ENCODE measurements at regions not wholly inside any gene's neighbourhood (a gene's known extent, or its start where the extent isn't known, plus 50 kb on each side); places are given as distances from the start of the nearest gene placed in this dataset.

DNA sequence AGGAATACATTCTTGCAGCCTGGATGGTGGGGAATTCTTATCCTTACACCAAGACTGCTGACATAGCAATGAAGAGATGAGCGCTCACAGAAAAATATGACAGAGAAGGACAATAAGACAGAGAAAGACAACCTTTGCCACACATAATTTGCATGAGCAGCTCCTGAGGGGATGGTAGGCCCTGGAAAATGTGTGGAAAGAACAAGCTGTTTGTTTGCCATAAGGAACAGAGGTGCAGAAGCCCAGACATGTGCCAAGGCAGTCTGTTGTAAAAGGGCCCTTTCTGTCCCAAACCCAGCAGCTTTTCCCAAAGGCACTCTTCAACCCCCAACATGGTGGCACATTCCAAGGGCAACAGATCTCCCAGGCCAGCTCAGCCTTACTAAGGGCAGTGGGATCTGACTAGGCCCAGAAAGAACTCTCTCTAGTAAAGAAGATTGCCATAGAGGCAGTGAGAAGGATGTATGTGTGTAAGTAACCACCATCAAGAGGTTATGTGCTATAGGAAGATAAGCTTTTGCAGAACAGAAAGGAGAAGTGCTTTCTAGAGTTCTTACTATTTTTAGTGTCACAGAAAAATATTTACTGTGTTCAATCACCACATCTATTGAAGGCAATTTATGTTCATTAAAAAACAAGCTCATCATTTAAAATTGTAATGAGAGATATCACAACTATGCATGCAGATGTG lies 287.0 kb upstream of the RASGEF1B start:
- DNase-seq: no peak

DNA sequence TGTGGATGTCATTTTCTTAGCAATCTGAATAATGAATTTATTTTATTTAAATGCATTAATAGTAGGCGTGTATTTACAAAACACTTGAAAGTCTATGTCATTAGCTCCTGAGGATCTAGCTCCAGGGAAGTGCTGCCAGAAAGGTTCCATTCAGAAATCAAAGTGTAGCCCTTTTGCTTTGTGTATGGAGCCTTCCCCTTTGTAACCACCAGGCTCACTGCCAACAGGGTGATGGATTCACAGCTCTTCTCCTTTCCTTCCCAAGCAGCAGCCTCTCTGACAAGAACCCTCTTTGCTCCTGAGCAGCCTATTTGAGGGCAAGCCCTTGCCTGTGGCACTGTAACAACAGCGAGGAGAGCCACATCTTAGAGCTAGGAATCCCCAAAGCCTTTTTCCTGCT lies 286.0 kb upstream of the RASGEF1B start:
- peak; percentile 10 for DNase-seq

DNA sequence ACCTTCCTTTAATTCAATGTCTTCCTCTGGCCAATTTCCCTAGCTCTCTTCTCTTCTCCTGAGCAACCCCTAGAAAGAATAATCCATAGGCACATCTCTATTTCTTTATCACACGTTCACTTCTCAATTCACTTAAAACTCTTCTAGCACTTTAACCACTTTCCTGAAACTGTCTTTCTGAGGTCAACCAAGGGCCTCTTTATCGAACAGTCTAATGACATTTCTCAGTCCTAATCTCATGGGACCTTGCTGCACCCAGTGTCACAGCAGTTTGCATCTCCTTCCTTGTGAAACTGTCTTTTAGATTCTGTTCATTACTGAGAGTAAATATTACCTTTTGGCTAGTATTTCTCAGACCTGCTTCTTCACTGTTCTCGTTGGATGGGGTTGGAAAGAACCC lies 285.3 kb upstream of the RASGEF1B start:
- no peak for DNase-seq

DNA sequence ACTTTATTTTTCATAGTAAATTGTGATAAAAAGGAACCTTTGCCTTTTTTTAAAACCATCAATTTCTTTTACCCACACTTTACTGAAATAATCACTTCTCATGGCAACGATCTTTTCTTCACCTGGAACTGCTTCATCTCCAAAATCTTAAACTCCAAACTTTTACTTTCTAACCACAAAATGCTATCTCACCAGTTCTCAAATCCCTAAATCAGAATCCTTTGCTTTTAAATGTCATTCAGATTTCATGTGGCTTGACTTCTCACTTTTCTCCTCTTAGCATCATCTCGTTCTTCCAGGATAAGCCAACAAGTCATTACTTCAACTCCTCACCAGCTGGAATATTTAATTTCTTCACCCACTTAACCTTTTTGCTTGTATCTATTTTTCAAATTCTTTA lies 284.3 kb upstream of the RASGEF1B start:
- no peak for DNase-seq

DNA sequence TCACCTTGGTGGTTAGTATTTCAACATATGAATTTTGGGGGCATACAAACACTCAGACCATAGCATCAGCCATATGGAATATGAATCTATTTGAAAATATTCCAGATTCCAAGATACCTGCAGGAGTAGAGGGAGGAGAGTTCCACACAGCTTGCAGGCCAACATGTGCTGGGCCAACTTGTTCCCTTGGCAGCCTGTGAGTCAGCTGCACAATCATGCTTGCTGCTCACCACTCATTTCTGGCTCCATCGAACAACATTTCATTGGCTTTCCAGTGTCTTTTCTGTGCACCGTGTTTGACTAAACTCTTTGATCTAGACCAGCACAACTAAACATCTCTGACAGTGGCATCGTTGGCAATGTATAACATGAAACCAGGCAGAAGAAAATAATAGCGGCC lies 282.5 kb upstream of the RASGEF1B start:
- DNase-seq: no peak

DNA sequence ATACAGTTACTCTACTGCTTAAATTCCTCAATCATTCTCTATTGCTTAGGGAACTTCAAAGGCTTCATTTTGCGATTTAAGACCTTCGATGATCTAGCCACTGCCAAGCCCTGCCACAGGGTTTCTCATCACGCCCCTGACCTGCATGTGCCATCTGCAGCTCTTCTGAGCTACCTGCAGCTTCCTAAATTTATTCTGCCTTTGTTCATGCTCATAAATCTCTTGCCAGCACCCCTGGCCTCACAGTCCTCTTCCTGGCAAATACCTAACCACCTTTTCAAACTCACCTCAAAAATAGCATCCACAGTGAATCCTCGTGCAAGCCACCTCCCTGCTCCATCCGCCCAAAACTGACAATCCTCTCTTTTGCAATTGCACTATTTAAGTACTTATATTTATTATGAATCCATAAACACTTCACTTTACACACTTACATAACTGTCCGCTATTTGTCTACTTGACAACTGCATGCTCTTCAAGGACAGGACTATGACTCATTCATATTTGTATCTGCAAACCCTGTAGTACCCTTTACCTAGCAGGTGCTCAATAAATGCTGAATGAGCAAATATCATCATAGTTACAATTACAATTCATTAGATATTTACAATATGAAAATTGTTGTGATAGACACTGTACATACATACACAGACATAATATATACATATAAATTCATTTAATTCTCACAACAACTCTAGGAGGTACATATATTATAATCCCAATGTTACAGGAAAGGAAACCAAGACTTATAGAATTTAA lies 280.0 kb upstream of the RASGEF1B start:
- DNase-seq: no peak

DNA sequence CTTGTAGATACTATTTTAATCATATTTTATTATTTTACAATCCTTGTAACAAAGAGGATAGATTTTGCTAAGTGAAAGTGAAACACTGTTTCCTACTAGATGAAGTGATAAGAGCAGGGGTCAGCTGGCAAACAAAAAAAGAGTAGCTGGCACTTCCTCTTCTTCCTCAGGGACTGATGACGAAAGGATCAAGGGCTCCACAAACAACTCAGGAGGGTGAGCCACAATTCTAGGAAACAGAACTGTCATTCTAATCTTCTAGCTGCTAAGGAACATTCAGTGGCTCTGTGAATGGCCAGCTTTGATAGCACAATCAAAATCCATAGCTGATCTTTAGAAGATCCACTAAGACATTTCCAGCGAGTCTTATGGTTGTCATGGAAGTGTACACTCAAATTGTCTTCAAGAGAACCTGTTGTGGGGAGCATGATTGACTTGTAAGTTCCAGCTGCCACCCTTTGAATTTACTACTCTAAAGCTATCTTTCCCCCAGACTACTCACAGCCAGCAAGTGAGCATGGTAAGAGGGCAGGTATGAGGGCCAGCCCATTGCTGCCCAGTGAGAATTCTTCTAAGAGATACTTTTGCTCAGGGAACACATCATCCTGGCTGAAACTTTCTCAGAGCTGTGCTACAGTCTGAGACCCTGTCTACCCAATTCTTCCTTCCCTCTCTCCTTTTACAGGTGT lies 275.7 kb upstream of the RASGEF1B start:
- DNase-seq: no peak

DNA sequence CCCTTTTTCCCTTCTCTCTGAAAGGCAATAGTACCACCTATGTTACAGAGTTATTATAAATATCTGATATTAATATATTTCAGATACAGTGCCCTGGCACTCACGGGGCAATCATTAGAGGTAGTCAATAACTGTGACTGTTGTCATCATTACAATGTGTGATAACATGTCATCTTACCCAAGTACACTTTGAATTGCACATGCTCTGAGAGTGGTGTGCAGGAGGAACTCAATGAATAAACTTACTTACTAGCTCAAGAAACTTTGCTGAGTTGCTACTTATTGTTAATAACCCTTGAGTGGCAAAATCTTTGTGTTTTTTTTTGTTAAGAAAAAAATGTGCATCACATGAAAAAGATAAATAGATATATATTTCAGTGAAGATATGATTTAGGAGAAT lies 275.1 kb upstream of the RASGEF1B start:
- DNase-seq: no peak

DNA sequence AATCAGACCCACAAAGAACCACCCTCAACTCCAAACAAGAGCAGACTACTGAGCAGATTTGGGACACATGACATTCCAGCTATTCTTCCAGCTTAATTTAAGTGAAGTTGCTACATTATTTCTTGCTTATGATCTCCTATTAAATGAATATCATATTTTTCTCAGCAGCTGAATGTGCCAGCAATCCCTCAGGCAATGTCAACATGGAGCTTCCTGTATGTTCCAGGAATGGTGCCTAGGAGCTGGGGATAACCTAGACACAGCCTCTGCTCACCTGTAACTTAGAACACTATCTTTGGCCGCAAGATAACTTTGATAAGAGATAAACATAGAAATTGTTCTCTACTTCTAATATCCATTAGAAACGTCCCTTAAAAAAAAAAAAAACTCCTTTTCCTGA lies 274.4 kb upstream of the RASGEF1B start:
- no peak for DNase-seq

DNA sequence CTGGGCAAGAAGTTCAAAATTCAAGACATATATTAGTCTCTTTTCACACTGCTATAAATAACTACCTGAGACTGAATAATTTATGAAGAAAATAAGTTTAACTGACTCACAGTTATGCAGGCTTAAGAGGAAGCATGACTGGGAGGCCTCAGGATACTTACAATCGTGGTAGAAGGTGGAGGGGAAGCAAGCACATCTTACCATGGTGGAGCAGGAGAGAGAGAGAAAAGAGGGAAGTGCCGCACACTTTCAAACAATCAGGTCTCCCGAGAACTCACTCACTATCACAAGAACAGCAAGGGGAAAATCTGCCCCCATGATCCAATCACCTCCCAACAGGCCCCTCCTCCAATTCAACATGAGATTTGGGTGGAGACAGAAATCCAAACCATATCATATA lies 273.3 kb upstream of the RASGEF1B start:
- no peak for DNase-seq

DNA sequence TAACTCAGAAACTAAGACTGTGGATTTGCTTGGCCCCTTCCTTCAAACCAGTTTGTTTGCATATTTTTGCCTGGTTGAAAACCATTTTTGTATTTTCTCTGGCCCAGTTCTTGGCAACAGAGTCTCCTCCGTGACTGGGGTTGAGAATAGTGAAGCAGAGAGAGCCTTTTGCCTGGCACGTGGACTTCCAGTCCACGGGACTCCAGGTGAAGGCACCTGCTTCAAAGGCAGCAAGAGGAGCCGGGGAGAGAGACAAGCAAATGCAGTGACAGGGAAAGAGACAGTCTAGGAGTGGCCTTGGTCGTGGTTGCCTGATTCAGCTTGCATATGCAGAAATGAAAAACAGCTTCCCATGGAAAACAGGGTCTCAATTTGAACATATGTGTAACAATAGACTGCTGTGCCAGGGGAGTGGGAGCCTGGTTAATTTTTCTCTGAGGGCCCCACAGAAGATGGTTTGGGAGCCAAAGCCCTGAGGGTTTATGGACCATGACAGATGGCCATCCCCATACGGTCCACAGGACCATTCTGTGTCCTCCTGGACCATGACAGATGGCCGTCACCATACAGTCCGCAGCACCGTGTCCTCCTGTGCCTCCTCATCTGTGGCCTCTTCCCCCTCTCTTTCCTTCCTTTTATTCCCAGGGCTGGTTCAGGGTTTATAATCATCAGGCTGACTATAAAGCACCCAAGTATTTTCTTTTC lies 272.2 kb upstream of the RASGEF1B start:
- DNase-seq: no peak

DNA sequence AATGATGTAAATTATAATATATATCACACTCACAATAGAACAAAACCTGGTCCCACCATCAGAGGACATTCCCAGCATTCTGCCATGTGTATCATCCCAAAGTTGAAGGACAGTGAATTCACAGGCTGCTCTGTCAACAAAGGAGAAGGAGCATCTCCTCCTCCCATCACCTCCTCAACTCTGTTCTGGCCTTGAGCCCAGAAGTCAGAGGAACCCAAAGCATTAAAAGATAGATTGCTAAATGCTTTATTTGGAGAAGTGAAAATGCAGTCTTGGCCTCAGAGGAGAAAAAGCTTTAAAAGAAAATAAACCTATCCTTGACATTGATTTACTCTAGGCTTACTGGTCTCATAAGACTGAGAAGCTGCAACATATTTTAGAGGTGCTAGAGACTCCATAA lies 268.8 kb upstream of the RASGEF1B start:
- DNase-seq: no peak

DNA sequence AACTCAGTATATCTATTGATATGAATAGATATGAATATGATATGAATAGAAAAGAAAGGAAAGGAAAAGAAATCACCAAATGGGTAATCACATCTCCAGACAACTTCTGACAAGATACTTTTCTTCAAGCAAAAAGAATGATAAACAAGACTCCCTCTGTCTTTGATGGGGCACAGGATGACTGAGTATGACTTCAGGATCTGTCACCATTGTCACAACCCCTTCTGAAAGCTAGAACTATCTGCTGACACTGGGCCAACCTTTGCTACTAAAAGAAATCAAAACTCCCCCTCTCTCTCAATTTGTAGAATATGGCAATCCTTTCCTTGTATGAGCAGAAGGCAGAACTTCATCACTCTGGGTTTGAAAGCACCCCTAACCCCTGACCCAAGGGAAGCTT lies 267.2 kb upstream of the RASGEF1B start:
- DNase-seq: no peak

DNA sequence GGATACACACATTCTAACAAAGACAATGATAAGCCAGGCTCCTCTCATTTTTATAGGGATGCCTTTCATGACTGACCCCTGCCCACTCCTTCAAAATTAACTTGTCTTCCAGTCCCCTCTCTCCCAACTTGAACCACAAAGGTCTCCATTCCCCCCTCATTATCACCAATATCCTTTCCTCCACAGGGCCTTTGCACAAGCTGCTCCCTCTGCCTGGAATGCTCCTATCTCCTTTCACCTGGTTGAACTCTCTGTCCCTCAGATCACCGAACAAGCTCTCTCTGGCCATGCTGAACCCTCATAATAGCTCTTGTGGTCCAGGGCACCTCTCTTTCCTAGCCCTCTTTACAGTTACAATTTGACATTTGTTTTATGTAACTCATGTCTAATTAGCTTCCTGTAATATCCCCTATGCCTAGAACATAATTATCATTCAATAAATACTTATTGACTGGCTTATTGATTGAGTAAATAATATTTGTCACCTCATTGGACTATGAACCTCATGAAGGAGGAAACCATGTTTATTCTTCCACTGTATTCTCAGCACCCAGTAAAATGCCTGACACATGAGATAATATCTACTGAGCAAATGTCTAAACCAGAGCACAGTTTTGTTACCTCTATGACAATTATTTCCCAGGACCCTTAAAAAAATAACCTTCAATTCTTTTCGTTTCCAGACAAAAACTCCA lies 266.3 kb upstream of the RASGEF1B start:
- DNase-seq: no peak

DNA sequence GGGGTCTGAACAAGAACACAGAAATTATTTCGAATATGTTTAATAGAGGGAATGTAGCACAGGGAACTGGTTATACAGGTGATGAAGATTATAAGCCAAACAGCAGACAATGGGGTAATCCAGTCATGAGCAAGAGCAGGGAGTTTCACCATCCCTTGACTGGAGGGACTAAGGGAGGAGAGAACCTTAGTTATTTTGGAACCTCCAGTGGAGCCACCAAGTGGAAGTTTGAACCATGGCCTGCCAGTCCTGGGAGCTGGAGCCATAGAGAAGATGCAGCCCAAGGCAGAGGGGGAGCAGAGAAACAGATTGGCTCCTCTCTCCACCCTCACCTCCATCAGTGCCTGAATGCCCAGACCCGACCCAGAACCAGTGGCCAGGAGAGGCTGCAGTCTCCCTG lies 264.6 kb upstream of the RASGEF1B start:
- no peak for DNase-seq

DNA sequence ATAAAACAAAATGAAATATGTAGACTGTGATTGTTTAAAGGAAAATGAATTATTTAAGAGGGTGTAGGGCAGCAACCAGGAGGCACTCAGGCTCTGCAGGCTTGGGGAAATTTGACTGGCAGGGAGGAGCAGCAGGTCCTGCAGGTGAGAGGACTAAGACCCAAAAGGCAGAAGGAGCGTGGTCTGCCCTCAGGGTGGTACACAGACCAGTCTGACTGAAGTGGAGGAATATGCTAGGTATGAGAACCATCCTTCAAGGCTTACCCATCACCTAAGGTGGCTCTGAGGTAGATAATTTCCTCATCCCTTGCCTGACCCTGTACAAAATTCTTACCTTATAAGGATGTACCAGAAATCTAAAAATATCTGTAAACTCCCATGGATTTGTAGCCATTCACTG lies 261.3 kb upstream of the RASGEF1B start:
- no peak for DNase-seq

DNA sequence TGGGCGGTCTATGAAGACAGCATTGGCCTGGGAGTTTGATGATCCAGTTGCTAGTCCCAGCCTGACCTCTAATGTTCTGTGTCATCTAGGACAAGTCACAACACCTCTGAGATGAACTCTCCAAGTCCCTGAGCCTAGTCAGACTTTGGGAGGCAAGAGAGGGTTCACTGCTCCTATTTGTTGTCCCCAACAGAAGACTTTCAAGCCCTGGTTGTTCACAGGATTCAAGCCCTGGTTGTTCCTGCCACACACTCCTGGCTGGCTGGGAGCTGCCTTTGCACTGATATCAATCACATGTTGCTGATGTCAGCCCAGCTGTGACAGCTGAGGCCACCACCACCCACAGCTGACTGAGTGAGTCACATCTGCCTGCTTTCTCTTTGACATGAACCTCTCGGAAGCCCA lies 253.2 kb upstream of the RASGEF1B start:
- peak; percentile 75 for DNase-seq

DNA sequence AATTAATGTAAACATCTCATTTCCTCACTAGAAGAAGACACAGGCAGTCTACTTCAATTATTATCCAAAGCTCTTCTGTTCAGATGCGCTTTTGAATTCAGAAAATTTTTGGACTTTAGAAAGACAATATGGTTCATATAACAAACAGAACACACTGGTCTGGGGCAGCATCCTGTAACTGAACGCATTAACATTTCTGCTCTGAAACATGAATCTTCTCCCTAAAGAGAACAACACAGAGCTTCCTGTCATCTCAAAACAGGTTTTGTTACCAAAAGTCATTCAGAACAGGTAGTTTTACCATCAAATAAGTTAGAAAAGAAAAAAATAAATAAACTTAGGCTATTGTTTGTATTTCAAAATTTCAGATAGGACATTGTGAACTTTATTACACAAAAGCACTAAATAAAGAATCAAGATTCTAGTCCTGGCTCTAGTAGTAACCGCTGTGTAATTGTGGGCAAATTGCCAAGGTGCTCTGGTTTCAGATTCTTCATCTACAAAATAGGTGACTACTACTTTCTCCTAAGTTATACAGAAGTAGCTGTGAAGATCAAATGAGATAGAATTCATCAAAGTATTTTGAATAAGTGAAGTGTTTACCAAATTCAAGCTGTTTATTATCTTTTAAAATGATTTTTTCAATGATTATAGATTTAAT lies 252.3 kb upstream of the RASGEF1B start:
- DNase-seq: peak; percentile 50

DNA sequence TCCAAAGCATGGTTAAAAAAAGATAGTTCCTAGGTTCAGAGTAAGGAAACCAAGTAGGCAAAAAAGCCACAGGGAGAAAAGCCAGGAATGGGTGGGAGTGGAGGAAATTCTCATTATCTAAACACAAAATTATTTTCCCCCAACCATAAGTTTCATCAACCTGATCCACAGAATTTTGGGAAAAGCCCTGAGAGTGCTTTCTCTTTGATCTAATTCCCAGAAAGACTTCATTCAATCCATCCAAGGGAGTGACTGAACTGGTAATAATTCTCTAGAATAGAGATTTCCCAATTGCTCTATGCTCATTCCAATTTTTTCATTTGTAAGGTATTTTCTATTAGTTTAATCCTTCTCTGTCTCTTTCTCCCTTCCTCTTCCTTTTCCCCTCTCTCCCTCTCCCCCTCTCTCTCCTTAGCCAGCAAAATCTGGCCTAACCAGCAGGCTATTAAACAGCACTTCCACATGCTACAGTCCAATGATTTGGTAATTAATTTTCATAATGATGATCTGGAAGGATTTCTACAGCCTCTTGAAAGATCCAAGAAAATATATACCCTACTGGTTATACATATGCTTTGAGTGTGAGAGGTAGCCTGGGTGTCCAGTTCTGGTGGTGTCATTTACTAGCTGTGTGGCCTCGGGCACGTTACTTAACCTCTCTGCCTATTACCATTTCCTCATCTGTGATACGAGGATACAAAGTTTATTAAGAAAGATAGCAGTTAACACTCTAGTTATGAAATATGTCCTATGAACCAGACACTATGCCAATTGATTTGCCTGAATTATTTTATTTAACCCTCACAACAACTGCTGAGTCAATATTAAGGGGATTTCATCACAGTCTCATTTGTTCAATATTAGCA lies 251.5 kb upstream of the RASGEF1B start:
- DNase-seq: peak; percentile 14

DNA sequence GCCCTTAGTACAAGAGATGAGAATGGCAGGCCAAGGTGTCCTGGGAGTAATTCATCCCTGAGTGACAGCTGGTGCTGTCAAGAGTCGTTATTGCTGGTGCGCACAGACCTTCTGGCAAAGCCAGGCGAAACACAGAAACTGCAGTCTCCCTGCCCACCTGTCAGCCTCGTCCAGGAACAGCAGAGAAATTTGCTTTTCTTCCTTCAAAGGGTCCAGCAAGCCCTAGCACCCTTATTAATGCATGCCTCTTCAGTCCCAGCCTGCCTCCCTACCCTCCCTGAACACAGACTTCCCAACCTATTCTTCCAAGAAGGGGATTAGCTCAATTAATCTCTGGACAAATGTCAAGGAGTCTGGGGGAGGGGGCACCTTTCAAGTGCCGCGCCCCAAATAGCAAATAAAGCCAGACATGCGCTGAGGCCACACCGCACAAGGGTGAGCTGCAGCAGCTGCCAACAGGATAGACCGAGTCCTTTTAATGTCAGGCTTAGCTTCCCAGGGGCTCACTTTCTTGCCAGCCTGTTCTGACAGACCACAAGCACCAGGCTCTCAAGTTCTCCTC lies 250.7 kb upstream of the RASGEF1B start:
- peak; percentile 83 for DNase-seq

Measured in tongue (tissue), 1 donor.